ENCODE measurements at regions not wholly inside any gene's neighbourhood (a gene's known extent, or its start where the extent isn't known, plus 50 kb on each side); places are given as distances from the start of the nearest gene placed in this dataset.

GRCh38 chr4:144903953-144904711 is 193.9 kb downstream of the ANAPC10 start:
- DNase-seq: no peak

- no peak for DNase-seq
Observed at GRCh38 chr4:144905286-144905685, 192.7 kb downstream of the ANAPC10 start.

- DNase-seq: peak; percentile 5
Observed at GRCh38 chr4:144906181-144906925, 191.6 kb downstream of the ANAPC10 start.

GRCh38 chr4:144910723-144911122 is 187.3 kb downstream of the ANAPC10 start:
- no peak for DNase-seq
